GM21737 (cell line): ENCODE measurements at regions not wholly inside any gene's neighbourhood (a gene's known extent, or its start where the extent isn't known, plus 50 kb on each side); places are given as distances from the start of the nearest gene placed in this dataset.
A peak's percentile ranks its signal among the peaks of the same experiment; 100 is the strongest.

ENCODE experiments used
- ATAC-seq: cut with Tn5 transposase; IDR thresholded peaks from one replicate; pipeline ENCODE4 v1.9.1; 2021; ENCODE audit warnings: mild to moderate bottlenecking, moderate library complexity; ENCODE audit not compliant: unreplicated experiment

- ATAC-seq = no peak
Observed at GRCh38 chr4:90007494-90008167, 113.0 kb downstream of the MMRN1 start.

- ATAC-seq = no peak
Observed at GRCh38 chr4:90012918-90013317, 114.3 kb upstream of the CCSER1 start.

- no peak for ATAC-seq
Observed at GRCh38 chr4:90024519-90024918, 102.7 kb upstream of the CCSER1 start.

GRCh38 chr4:90025248-90025647 lies 101.9 kb upstream of the CCSER1 start:
- ATAC-seq = no peak

GRCh38 chr4:90027565-90027964 lies 99.6 kb upstream of the CCSER1 start:
- ATAC-seq = peak; percentile 80

- ATAC-seq = no peak
Observed at GRCh38 chr4:90028460-90028859, 98.7 kb upstream of the CCSER1 start.

GRCh38 chr4:90030202-90030601 lies 97.0 kb upstream of the CCSER1 start:
- no peak for ATAC-seq

GRCh38 chr4:90030953-90031352 lies 96.2 kb upstream of the CCSER1 start:
- no peak for ATAC-seq

GRCh38 chr4:90039122-90039521 lies 88.1 kb upstream of the CCSER1 start:
- no peak for ATAC-seq

- no peak for ATAC-seq
Observed at GRCh38 chr4:90051999-90052398, 75.2 kb upstream of the CCSER1 start.

- no peak for ATAC-seq
Observed at GRCh38 chr4:90057091-90057490, 70.1 kb upstream of the CCSER1 start.

GRCh38 chr4:90060039-90060438 lies 67.2 kb upstream of the CCSER1 start:
- ATAC-seq = no peak

- no peak for ATAC-seq
Observed at GRCh38 chr4:90061881-90062280, 65.3 kb upstream of the CCSER1 start.

- ATAC-seq = no peak
Observed at GRCh38 chr4:90064196-90064595, 63.0 kb upstream of the CCSER1 start.

- ATAC-seq = no peak
Observed at GRCh38 chr4:90069151-90069550, 58.0 kb upstream of the CCSER1 start.

- ATAC-seq = peak; percentile 52
Observed at GRCh38 chr4:90071289-90072235, 55.6 kb upstream of the CCSER1 start.

- no peak for ATAC-seq
Observed at GRCh38 chr4:90074322-90074886, 52.8 kb upstream of the CCSER1 start.
